ENCODE measurements at regions not wholly inside any gene's neighbourhood (a gene's known extent, or its start where the extent isn't known, plus 50 kb on each side); places are given as distances from the start of the nearest gene placed in this dataset.

DNA sequence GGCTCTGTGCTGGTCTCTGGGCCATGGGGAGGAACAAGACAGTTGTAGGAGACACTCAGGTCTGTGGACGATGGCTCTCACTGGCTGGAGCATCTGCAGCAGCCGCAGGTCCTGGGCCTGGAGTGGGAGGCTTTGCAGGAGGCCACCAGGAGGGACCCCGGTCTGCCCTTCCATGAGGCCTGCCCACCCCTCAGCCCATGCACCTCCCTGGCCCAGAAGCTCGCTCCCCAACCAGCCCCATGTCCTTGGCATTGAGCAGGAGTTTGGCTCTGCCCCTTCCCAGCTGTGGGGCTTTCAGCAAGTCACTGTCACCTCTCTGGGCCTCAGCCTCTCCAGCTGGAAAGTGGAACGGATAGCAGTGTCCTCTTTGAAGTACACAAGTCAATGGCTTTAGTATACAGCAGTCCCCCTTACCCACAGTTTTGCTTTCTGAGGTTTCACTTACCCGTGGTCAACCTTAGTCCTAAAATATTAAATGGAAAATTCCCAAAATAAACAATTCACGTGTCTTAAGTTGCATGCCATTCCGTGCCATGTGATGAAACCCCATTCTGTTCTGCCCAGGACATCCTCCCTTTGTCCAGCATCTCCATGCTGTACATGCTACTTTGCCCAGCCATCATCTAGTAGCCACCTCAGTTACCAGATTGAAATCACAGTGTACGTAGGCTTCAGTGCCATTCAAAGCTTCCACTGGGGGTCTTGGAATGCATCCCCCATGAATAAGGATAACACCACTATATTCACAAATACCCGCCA lies 104.0 kb downstream of the CPZ start:
- TF ChIP-seq, protein P1, sequence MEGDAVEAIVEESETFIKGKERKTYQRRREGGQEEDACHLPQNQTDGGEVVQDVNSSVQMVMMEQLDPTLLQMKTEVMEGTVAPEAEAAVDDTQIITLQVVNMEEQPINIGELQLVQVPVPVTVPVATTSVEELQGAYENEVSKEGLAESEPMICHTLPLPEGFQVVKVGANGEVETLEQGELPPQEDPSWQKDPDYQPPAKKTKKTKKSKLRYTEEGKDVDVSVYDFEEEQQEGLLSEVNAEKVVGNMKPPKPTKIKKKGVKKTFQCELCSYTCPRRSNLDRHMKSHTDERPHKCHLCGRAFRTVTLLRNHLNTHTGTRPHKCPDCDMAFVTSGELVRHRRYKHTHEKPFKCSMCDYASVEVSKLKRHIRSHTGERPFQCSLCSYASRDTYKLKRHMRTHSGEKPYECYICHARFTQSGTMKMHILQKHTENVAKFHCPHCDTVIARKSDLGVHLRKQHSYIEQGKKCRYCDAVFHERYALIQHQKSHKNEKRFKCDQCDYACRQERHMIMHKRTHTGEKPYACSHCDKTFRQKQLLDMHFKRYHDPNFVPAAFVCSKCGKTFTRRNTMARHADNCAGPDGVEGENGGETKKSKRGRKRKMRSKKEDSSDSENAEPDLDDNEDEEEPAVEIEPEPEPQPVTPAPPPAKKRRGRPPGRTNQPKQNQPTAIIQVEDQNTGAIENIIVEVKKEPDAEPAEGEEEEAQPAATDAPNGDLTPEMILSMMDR (IDR thresholded peaks at IDR 0.05), result no peak
- TF ChIP-seq ZFX (IDR thresholded peaks at IDR 0.05; ENCODE audit: borderline replicate concordance), result no peak
